ENCODE measurements at regions not wholly inside any gene's neighbourhood (a gene's known extent, or its start where the extent isn't known, plus 50 kb on each side); places are given as distances from the start of the nearest gene placed in this dataset.

DNA sequence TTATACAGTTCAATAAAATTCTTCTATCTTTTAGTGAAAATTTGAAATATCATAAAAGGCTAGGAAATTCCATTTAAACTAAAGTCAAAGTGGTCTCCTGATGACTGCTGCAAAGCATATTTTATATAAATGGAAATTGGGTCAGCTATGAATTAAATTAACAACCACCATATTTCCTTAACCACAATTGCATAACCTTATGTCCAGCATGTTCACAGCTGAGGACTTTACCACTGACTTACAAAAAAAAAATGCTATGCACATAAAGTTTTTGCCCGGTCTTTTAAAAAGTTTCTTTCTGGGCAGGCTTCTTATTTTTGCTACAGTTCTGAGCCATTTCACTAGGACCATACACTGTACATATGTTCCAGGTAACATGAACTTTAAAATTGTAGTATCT is 208.6 kb upstream of the RGMB start:
- TF ChIP-seq CTCF (IDR thresholded peaks at IDR 0.05; ENCODE audit: low read depth, low read length): no peak
- Histone ChIP-seq H3K27ac (no peak overlapping the region), H3K4me3 (ENCODE audit: low read depth, low read length) (no peak overlapping the region), H3K36me3 (no peaks in the 10 kb centered on the region), H3K27me3 (ENCODE audit: insufficient read depth, low read depth, severe bottlenecking) (no peaks in the 10 kb centered on the region), H3K9me3 (ENCODE audit: severe bottlenecking) (no peaks in the 10 kb centered on the region)
- no peak for DNase-seq

- DNase-seq: no peak
- Histone ChIP-seq H3K27me3 (ENCODE audit: insufficient read depth, low read depth, severe bottlenecking) (no peaks in the 10 kb centered on the region), H3K27ac (no peak overlapping the region), H3K9me3 (ENCODE audit: severe bottlenecking) (no peaks in the 10 kb centered on the region), H3K36me3 (no peaks in the 10 kb centered on the region), H3K4me3 (ENCODE audit: low read depth, low read length) (no peak overlapping the region)
- TF ChIP-seq CTCF (IDR thresholded peaks at IDR 0.05; ENCODE audit: low read depth, low read length): no peak
These were observed 205.1 kb upstream of the RGMB start for GRCh38 chr5:98568336-98568735.

DNA sequence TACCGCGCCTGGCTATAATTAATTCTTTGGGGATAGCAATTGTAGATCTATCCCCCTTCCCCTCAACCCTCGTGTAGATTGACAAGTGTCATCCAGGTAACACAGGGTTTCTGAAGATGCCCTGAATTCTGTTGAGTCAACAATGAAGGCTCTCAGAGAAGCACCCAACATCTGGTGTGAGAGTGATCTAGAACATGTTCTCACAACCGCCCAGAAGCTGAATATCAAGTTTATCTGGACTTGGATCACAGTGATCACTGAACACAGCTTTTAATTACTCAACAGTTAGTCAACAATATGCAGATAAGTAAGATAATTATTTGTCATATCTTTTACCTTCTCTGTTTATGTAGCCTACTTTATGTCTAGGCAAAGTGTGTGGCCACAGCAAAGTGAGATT is 204.2 kb upstream of the RGMB start:
- Histone ChIP-seq H3K4me3 (ENCODE audit: low read depth, low read length) (no peak overlapping the region), H3K9me3 (ENCODE audit: severe bottlenecking) (no peaks in the 10 kb centered on the region), H3K27ac (no peak overlapping the region), H3K27me3 (ENCODE audit: insufficient read depth, low read depth, severe bottlenecking) (no peaks in the 10 kb centered on the region), H3K36me3 (no peaks in the 10 kb centered on the region)
- TF ChIP-seq CTCF (IDR thresholded peaks at IDR 0.05; ENCODE audit: low read depth, low read length): no peak
- DNase-seq: no peak

DNA sequence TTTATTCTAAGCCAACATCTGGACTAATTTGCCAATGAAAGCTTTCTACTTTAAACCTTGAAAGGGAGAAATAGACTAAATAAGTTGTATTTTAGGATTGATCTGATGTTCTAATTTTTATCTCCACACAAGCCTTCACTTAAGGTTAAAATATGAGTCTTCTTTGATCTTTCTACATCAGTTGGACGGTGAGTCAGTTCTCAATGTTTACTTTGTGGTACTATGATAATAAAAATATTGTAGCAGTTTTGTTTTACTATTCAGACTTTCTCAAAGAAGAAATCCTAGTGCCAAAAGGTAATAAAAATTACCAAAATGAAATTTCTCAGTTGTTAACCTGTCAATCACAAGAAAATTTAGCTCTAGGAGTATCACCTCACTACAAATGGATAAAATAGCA is 203.5 kb upstream of the RGMB start:
- Histone ChIP-seq H3K9me3 (ENCODE audit: severe bottlenecking) (no peaks in the 10 kb centered on the region), H3K27me3 (ENCODE audit: insufficient read depth, low read depth, severe bottlenecking) (no peaks in the 10 kb centered on the region), H3K36me3 (no peaks in the 10 kb centered on the region), H3K4me3 (ENCODE audit: low read depth, low read length) (no peak overlapping the region), H3K27ac (no peak overlapping the region)
- no peak for DNase-seq
- no peak for TF ChIP-seq CTCF (IDR thresholded peaks at IDR 0.05; ENCODE audit: low read depth, low read length)

- no peak overlapping the region for H3K27ac ChIP-seq
- H3K4me3 ChIP-seq (ENCODE audit: low read depth, low read length): no peak overlapping the region
- DNase-seq: no peak
- no peaks in the 10 kb centered on the region for H3K36me3 ChIP-seq
- H3K27me3 ChIP-seq (ENCODE audit: insufficient read depth, low read depth, severe bottlenecking): no peaks in the 10 kb centered on the region
- no peaks in the 10 kb centered on the region for H3K9me3 ChIP-seq (ENCODE audit: severe bottlenecking)
- no peak for TF ChIP-seq CTCF (IDR thresholded peaks at IDR 0.05; ENCODE audit: low read depth, low read length)
These were observed 202.7 kb upstream of the RGMB start for GRCh38 chr5:98570661-98571191.

- Histone ChIP-seq H3K4me3 (ENCODE audit: low read depth, low read length) (no peak overlapping the region), H3K9me3 (ENCODE audit: severe bottlenecking) (no peaks in the 10 kb centered on the region), H3K36me3 (no peaks in the 10 kb centered on the region), H3K27ac (no peak overlapping the region), H3K27me3 (ENCODE audit: insufficient read depth, low read depth, severe bottlenecking) (no peaks in the 10 kb centered on the region)
- TF ChIP-seq CTCF (IDR thresholded peaks at IDR 0.05; ENCODE audit: low read depth, low read length): no peak
- DNase-seq: no peak
These were observed 199.6 kb upstream of the RGMB start for GRCh38 chr5:98573834-98574320.
